Panc1 (cell line): ENCODE measurements at regions not wholly inside any gene's neighbourhood (a gene's known extent, or its start where the extent isn't known, plus 50 kb on each side); places are given as distances from the start of the nearest gene placed in this dataset.
A peak's percentile ranks its signal among the peaks of the same experiment; 100 is the strongest.

Experiments
- ATAC-seq: fragments of 200-7000 bp; cut with Tn5 transposase; 2 replicates; pipeline ENCODE4 v1.9.1; 2020; ENCODE audit warnings: mild to moderate bottlenecking, moderate library complexity
- BruUV-seq: library from RNA; stranded (reverse); fragments of 400-500 nt; replicated peaks from 2 replicates; lab custom pipeline; 2021; lab: Mats Ljungman, UMichigan
- CTCF ChIA-PET: fragments of 300-600 bp; sonication (Branson Sonifier 250); formaldehyde crosslinking; loops from one replicate; lab custom pipeline; 2022; ENCODE audit warnings: antibody characterized with exemption; lab: Charles Lee
- POLR2A ChIA-PET: fragments of 300-600 bp; sonication (Branson Sonifier 250); formaldehyde crosslinking; loops from one replicate; lab custom pipeline; 2022; ENCODE audit warnings: antibody characterized with exemption; lab: Charles Lee
- DNase-seq: peaks from one replicate; pipeline ENCODE4 v3.0.0-alpha.2; 2010; ENCODE audit warnings: low read depth, low spot score
- H3K27ac ChIP-seq: 2 replicates; pipeline ENCODE4 v1.5.1; 2011; ENCODE audit warnings: mild to moderate bottlenecking, low read length, inconsistent platforms
- H3K27me3 ChIP-seq: fragments of 200-500 bp; sonication (Bioruptor generic); 2 replicates; pipeline ENCODE4 v1.6.0; 2014; ENCODE audit warnings: low read length, inconsistent platforms; ENCODE audit not compliant: control insufficient read depth, insufficient read depth
- H3K36me3 ChIP-seq: fragments of 200-500 bp; sonication (Bioruptor generic); 2 replicates; pipeline ENCODE4 v1.5.1; 2014; ENCODE audit warnings: inconsistent platforms, mild to moderate bottlenecking, low read length, moderate library complexity; ENCODE audit not compliant: control insufficient read depth, insufficient read depth
- H3K4me1 ChIP-seq: 2 replicates; pipeline ENCODE4 v1.5.1; 2011; ENCODE audit warnings: inconsistent platforms, mild to moderate bottlenecking, low read length, moderate library complexity; ENCODE audit not compliant: control insufficient read depth, insufficient read depth
- H3K4me3 ChIP-seq, 2 experiments: 2 replicates each; pipeline ENCODE4 v1.5.1; 2011 to 2012; ENCODE audit warnings: low read depth in 2 of 2, low read length in 2 of 2, mild to moderate bottlenecking in 2 of 2, inconsistent platforms in 1 of 2, moderate library complexity in 1 of 2
- H3K9me3 ChIP-seq: fragments of 200-500 bp; sonication (Bioruptor generic); 2 replicates; pipeline ENCODE4 v1.5.1; 2014; ENCODE audit warnings: low read depth, mild to moderate bottlenecking, inconsistent platforms, low read length, moderate library complexity; ENCODE audit not compliant: control insufficient read depth, insufficient read depth
- CTCF ChIP-seq: fragments of 450-650 bp; IDR thresholded peaks from 2 replicates; pipeline ENCODE4 v1.5.1; 2017; ENCODE audit warnings: mild to moderate bottlenecking
- POLR2AphosphoS5 ChIP-seq: IDR thresholded peaks from 2 replicates; pipeline ENCODE4 v1.6.1; 2012; ENCODE audit warnings: mild to moderate bottlenecking, low read depth, low read length, moderate library complexity
- REST ChIP-seq, 2 experiments: IDR thresholded peaks; 2 replicates each; pipeline ENCODE4 v1.6.1; 2011 to 2012; ENCODE audit warnings: low read depth in 2 of 2, control low read depth in 1 of 2, low read length in 1 of 2, mild to moderate bottlenecking in 1 of 2, moderate library complexity in 1 of 2; ENCODE audit not compliant: insufficient read depth in 1 of 2
- SIN3A ChIP-seq: IDR thresholded peaks from 2 replicates; pipeline ENCODE4 v1.6.1; 2012; ENCODE audit warnings: low read depth, mild to moderate bottlenecking, low read length, moderate library complexity, borderline replicate concordance; ENCODE audit not compliant: insufficient read depth
- TCF7L2 ChIP-seq: IDR thresholded peaks from 2 replicates; pipeline ENCODE4 v1.6.1; 2011; ENCODE audit warnings: mild to moderate bottlenecking, low read depth, low read length, inconsistent platforms
- in situ Hi-C: cut with HindIII; loops from 2 replicates; pipeline ENCODE4 v1.10.0; 2016; ENCODE audit warnings: low sequenced_read_pairs, low pct_unique_long_range_greater_than_20kb
- intact Hi-C: fragments of 100-400 bp; cut with micrococcal nuclease; formaldehyde crosslinking; loops from one replicate; pipeline ENCODE4 v1.10.0; 2022; ENCODE audit not compliant: unreplicated experiment

GRCh38 chr6:134553936-134554335 lies 236.0 kb upstream of the SGK1 start:
- no TSS peak for BruUV-seq
- H3K4me3 ChIP-seq = no peak overlapping the region
- in situ Hi-C loops (no loop called here), intact Hi-C loops (no loop called here)
- ChIA-PET POLR2A (no interaction called here), CTCF (no interaction called here)
- H3K27ac ChIP-seq = no peak overlapping the region
- TF ChIP-seq POLR2AphosphoS5 (no peak), SIN3A (no peak), CTCF (no peak), TCF7L2 (no peak), REST (IDR thresholded peaks at IDR 0.05; ENCODE audit: insufficient read depth in 1 of 2, low read depth in 2 of 2, low read length in 1 of 2) (no peak)
- no peaks in the 10 kb centered on the region for H3K4me1 ChIP-seq
- ATAC-seq = no peak
- DNase-seq = no peak
- no peaks in the 10 kb centered on the region; the same call in 1 of the 2 replicates for H3K36me3 ChIP-seq
- H3K27me3 ChIP-seq = no peaks in the 10 kb centered on the region
- H3K9me3 ChIP-seq = no peaks in the 10 kb centered on the region; the same call in 1 of the 2 replicates

- intact Hi-C loops (no loop called here), in situ Hi-C loops (no loop called here)
- no peaks in the 10 kb centered on the region; the same call in 1 of the 2 replicates for H3K9me3 ChIP-seq
- H3K4me1 ChIP-seq = no peaks in the 10 kb centered on the region
- H3K27me3 ChIP-seq = no peaks in the 10 kb centered on the region
- ATAC-seq (peak; percentile 68), DNase-seq (peak; percentile 51)
- no peak overlapping the region for H3K27ac ChIP-seq
- ChIA-PET POLR2A (interaction anchor here (0.6 kb wide), 2 partner anchors 78 to 88 kb away, joined by 3 to 16 read pairs; no protein-coding TSS in a partner anchor), CTCF (no interaction called here)
- BruUV-seq = no TSS peak
- no peaks in the 10 kb centered on the region for H3K36me3 ChIP-seq
- TF ChIP-seq TCF7L2 (no peak), POLR2AphosphoS5 (no peak), CTCF (no peak), REST (IDR thresholded peaks at IDR 0.05; ENCODE audit: insufficient read depth in 1 of 2, low read depth in 2 of 2, low read length in 1 of 2) (no peak), SIN3A (no peak)
- H3K4me3 ChIP-seq = no peak overlapping the region
Measured at GRCh38 chr6:134551245-134551960, 233.5 kb upstream of the SGK1 start.
